ENCODE measurements at regions not wholly inside any gene's neighbourhood (a gene's known extent, or its start where the extent isn't known, plus 50 kb on each side); places are given as distances from the start of the nearest gene placed in this dataset.

- no peak for DNase-seq (ENCODE audit: low read depth)
- no peak overlapping the region for H3K4me3 ChIP-seq (ENCODE audit: low read depth, low read length)
- no peak for TF ChIP-seq CTCF (IDR thresholded peaks at IDR 0.05; ENCODE audit: low read depth, low read length, missing control alignments)
Observed at GRCh38 chr11:19552161-19552560, 160.5 kb upstream of the NAV2 start.

GRCh38 chr11:19551457-19551856 lies 161.2 kb upstream of the NAV2 start:
- peak; percentile 27 for DNase-seq (ENCODE audit: low read depth)
- no peak for TF ChIP-seq CTCF (IDR thresholded peaks at IDR 0.05; ENCODE audit: low read depth, low read length, missing control alignments)
- no peak overlapping the region for H3K4me3 ChIP-seq (ENCODE audit: low read depth, low read length)

- DNase-seq (ENCODE audit: low read depth), result no peak
- no peak for TF ChIP-seq CTCF (IDR thresholded peaks at IDR 0.05; ENCODE audit: low read depth, low read length, missing control alignments)
- no peak overlapping the region for H3K4me3 ChIP-seq (ENCODE audit: low read depth, low read length)
Observed at GRCh38 chr11:19547044-19547443, 165.6 kb upstream of the NAV2 start.

GRCh38 chr11:19546325-19546724 lies 166.3 kb upstream of the NAV2 start:
- no peak overlapping the region for H3K4me3 ChIP-seq (ENCODE audit: low read depth, low read length)
- no peak for TF ChIP-seq CTCF (IDR thresholded peaks at IDR 0.05; ENCODE audit: low read depth, low read length, missing control alignments)
- DNase-seq (ENCODE audit: low read depth), result no peak

GRCh38 chr11:19541521-19542049 lies 171.1 kb upstream of the NAV2 start:
- no peak for TF ChIP-seq CTCF (IDR thresholded peaks at IDR 0.05; ENCODE audit: low read depth, low read length, missing control alignments)

GRCh38 chr11:19539861-19540260 lies 172.8 kb upstream of the NAV2 start:
- H3K4me3 ChIP-seq (ENCODE audit: low read depth, low read length), result no peak overlapping the region
- DNase-seq (ENCODE audit: low read depth), result no peak
- TF ChIP-seq CTCF (IDR thresholded peaks at IDR 0.05; ENCODE audit: low read depth, low read length, missing control alignments), result no peak

More at GRCh38 chr11:19541521-19542049, 171.1 kb upstream of the NAV2 start:
- no peak overlapping the region for H3K4me3 ChIP-seq (ENCODE audit: low read depth, low read length)
- no peak for DNase-seq (ENCODE audit: low read depth)

GRCh38 chr11:19537803-19538453 lies 174.7 kb upstream of the NAV2 start:
- DNase-seq (ENCODE audit: low read depth), result no peak
- no peak for TF ChIP-seq CTCF (IDR thresholded peaks at IDR 0.05; ENCODE audit: low read depth, low read length, missing control alignments)
- no peak overlapping the region for H3K4me3 ChIP-seq (ENCODE audit: low read depth, low read length)

All from GM12864 (cell line).